MM.1S (cell line): ENCODE measurements at regions not wholly inside any gene's neighbourhood (a gene's known extent, or its start where the extent isn't known, plus 50 kb on each side); places are given as distances from the start of the nearest gene placed in this dataset.
"Not testable (repeated sequence)": the region's sequence is repeated elsewhere in the genome, so short reads cannot be mapped to it uniquely, and the experiment has no call there.

ENCODE experiments used
- DNase-seq: peaks from one replicate; pipeline ENCODE4 v3.0.0-alpha.2; 2015
- H2AFZ ChIP-seq: fragments of 300-600 bp; sonication (generic); 2 replicates; pipeline ENCODE4 v1.6.0; 2016; ENCODE audit warnings: antibody characterized with exemption, low read length
- H3F3A ChIP-seq: fragments of 300-600 bp; sonication (generic); 2 replicates; pipeline ENCODE4 v1.6.1; 2016; ENCODE audit warnings: mild to moderate bottlenecking, antibody characterized with exemption, low read length, moderate library complexity, mixed read lengths; ENCODE audit not compliant: insufficient read depth
- H3K27ac ChIP-seq: fragments of 300-600 bp; sonication (generic); 2 replicates; pipeline ENCODE4 v1.5.1; 2016; ENCODE audit warnings: mild to moderate bottlenecking, low read length
- H3K27me3 ChIP-seq: fragments of 300-600 bp; sonication (generic); replicated peaks from 2 replicates; pipeline ENCODE4 v1.6.0; 2016; ENCODE audit warnings: low read length; ENCODE audit not compliant: insufficient read depth
- H3K36me3 ChIP-seq: fragments of 300-600 bp; sonication (generic); replicated peaks from 2 replicates; pipeline ENCODE4 v1.6.1; 2016; ENCODE audit warnings: mild to moderate bottlenecking, low read length, mixed read lengths; ENCODE audit not compliant: insufficient read depth
- H3K4me1 ChIP-seq: fragments of 300-600 bp; sonication (generic); 2 replicates; pipeline ENCODE4 v1.6.1; 2016; ENCODE audit warnings: low read length, mixed read lengths
- H3K4me2 ChIP-seq: fragments of 300-600 bp; sonication (generic); 2 replicates; pipeline ENCODE4 v1.6.0; 2016; ENCODE audit warnings: low read depth, low read length
- H3K4me3 ChIP-seq: fragments of 300-600 bp; sonication (generic); 2 replicates; pipeline ENCODE4 v1.5.1; 2016; ENCODE audit warnings: low read length, mixed read lengths
- H3K79me2 ChIP-seq: fragments of 300-600 bp; sonication (generic); 2 replicates; pipeline ENCODE4 v1.6.1; 2016; ENCODE audit warnings: mixed run types, low read length, mixed read lengths
- H3K9ac ChIP-seq: fragments of 300-600 bp; sonication (generic); 2 replicates; pipeline ENCODE4 v1.6.1; 2016; ENCODE audit warnings: low read length, mixed read lengths
- H3K9me2 ChIP-seq: fragments of 300-600 bp; sonication (generic); replicated peaks from 2 replicates; pipeline ENCODE4 v1.6.1; 2016; ENCODE audit warnings: mild to moderate bottlenecking, low read length, mixed read lengths; ENCODE audit not compliant: insufficient read depth
- H3K9me3 ChIP-seq: fragments of 300-600 bp; sonication (generic); replicated peaks from 2 replicates; pipeline ENCODE4 v1.6.1; 2016; ENCODE audit warnings: mild to moderate bottlenecking, low read length, mixed read lengths; ENCODE audit not compliant: insufficient read depth
- H4K20me1 ChIP-seq: fragments of 300-600 bp; sonication (generic); 2 replicates; pipeline ENCODE4 v1.6.1; 2016; ENCODE audit warnings: mild to moderate bottlenecking, low read length, moderate library complexity, mixed read lengths; ENCODE audit not compliant: insufficient read depth
- CTCF ChIP-seq: fragments of 300-600 bp; sonication (generic); IDR thresholded peaks from 2 replicates; pipeline ENCODE4 v1.5.1; 2016; ENCODE audit warnings: antibody characterized with exemption, low read length, mixed read lengths
- EZH2 ChIP-seq: fragments of 300-600 bp; sonication (generic); optimal IDR thresholded peaks from 2 replicates; pipeline ENCODE3; 2017; ENCODE audit warnings: low read depth, mild to moderate bottlenecking, antibody characterized with exemption, low read length, mixed read lengths
- EZH2phosphoT487 ChIP-seq: fragments of 300-600 bp; sonication (generic); IDR thresholded peaks from 2 replicates; pipeline ENCODE4 v1.6.1; 2018; ENCODE audit warnings: antibody characterized with exemption, low read length

- H3K9me3 ChIP-seq, result no peaks in the 10 kb centered on the region
- H3K36me3 ChIP-seq, result no peaks in the 10 kb centered on the region
- H4K20me1 ChIP-seq, result no peaks in the 10 kb centered on the region
- no peak for DNase-seq
- H3K4me3 ChIP-seq, result no peak overlapping the region
- H3K27me3 ChIP-seq, result no peaks in the 10 kb centered on the region
- no peak overlapping the region for H3K9ac ChIP-seq
- H3K4me1 ChIP-seq, result no peaks in the 10 kb centered on the region
- no peak overlapping the region for H3K27ac ChIP-seq
- TF ChIP-seq EZH2 (no peak), EZH2phosphoT487 (no peak), CTCF (no peak)
- no peaks in the 10 kb centered on the region for H3K9me2 ChIP-seq
- no peaks in the 10 kb centered on the region for H3F3A ChIP-seq
- H3K4me2 ChIP-seq, result no peak overlapping the region
- no peak overlapping the region for H2AFZ ChIP-seq
- no peaks in the 10 kb centered on the region for H3K79me2 ChIP-seq
These were observed 570.6 kb downstream of the INSC start for GRCh38 chr11:15685306-15685705.

GRCh38 chr11:15686259-15686658 lies 571.5 kb downstream of the INSC start:
- H3K27ac ChIP-seq, H3F3A ChIP-seq, H3K9ac ChIP-seq, H3K79me2 ChIP-seq, H3K4me2 ChIP-seq, H3K9me2 ChIP-seq, H3K36me3 ChIP-seq, H3K4me3 ChIP-seq, H3K9me3 ChIP-seq, H3K27me3 ChIP-seq, DNase-seq, H3K4me1 ChIP-seq, H2AFZ ChIP-seq, H4K20me1 ChIP-seq: not testable (repeated sequence)

- DNase-seq, result no peak
These were observed 572.6 kb downstream of the INSC start for GRCh38 chr11:15687342-15687741.

More at GRCh38 chr11:15687342-15687741, 572.6 kb downstream of the INSC start:
- H2AFZ ChIP-seq, result no peak overlapping the region
- TF ChIP-seq CTCF, result no peak
- TF ChIP-seq EZH2, result no peak
- no peak for TF ChIP-seq EZH2phosphoT487
- no peaks in the 10 kb centered on the region for H3K36me3 ChIP-seq
- no peaks in the 10 kb centered on the region for H3K79me2 ChIP-seq
- no peak overlapping the region for H3K4me2 ChIP-seq
- H3K4me1 ChIP-seq, result no peaks in the 10 kb centered on the region
- H3K9me2 ChIP-seq, result no peaks in the 10 kb centered on the region
- H3K27me3 ChIP-seq, result no peaks in the 10 kb centered on the region
- no peak overlapping the region for H3K27ac ChIP-seq
- H3K9me3 ChIP-seq, result no peaks in the 10 kb centered on the region
- no peak overlapping the region for H3K9ac ChIP-seq
- H4K20me1 ChIP-seq, result no peaks in the 10 kb centered on the region
- no peaks in the 10 kb centered on the region for H3F3A ChIP-seq
- no peak overlapping the region for H3K4me3 ChIP-seq
